ENCODE measurements at regions not wholly inside any gene's neighbourhood (a gene's known extent, or its start where the extent isn't known, plus 50 kb on each side); places are given as distances from the start of the nearest gene placed in this dataset.

GRCh38 chr6:105546754-105547153 lies 143.9 kb upstream of the PREP start:
- no peaks in the 10 kb centered on the region for H3K27me3 ChIP-seq
- no peaks in the 10 kb centered on the region for H3K9me3 ChIP-seq
- H3K27ac ChIP-seq = no peak overlapping the region
- in situ Hi-C loops (cut with MboI; ENCODE audit: low sequenced_read_pairs in 4 of 4) = no loop called here
- no peak for TF ChIP-seq CTCF (IDR thresholded peaks at IDR 0.05 in 4 of 5, conservative IDR thresholded peaks at IDR 0.05 in 1 of 5)
- H3K36me3 ChIP-seq = no peaks in the 10 kb centered on the region
- intact Hi-C loops (cut with DNase I; ENCODE audit: low total_unique reads) = no loop called here
- H3K4me1 ChIP-seq = no peaks in the 10 kb centered on the region
- no peak for ATAC-seq
- no peak overlapping the region for H3K4me3 ChIP-seq
- no peak for DNase-seq

GRCh38 chr6:105545947-105546731 lies 143.3 kb upstream of the PREP start:
- Histone ChIP-seq H3K36me3 (no peaks in the 10 kb centered on the region), H3K9me3 (no peaks in the 10 kb centered on the region), H3K27me3 (no peaks in the 10 kb centered on the region), H3K4me1 (no peaks in the 10 kb centered on the region), H3K27ac (no peak overlapping the region), H3K4me3 (no peak overlapping the region)
- no peak for ATAC-seq
- TF ChIP-seq POLR2A (IDR thresholded peaks at IDR 0.05) (no peak), CTCF (IDR thresholded peaks at IDR 0.05 in 4 of 5, conservative IDR thresholded peaks at IDR 0.05 in 1 of 5) (no peak)
- intact Hi-C loops (cut with DNase I; ENCODE audit: low total_unique reads) = no loop called here
- DNase-seq = no peak
- in situ Hi-C loops (cut with MboI; ENCODE audit: low sequenced_read_pairs in 4 of 4) = no loop called here

- in situ Hi-C loops (cut with MboI; ENCODE audit: low sequenced_read_pairs in 4 of 4) = no loop called here
- TF ChIP-seq CTCF (IDR thresholded peaks at IDR 0.05 in 4 of 5, conservative IDR thresholded peaks at IDR 0.05 in 1 of 5) (no peak), POLR2A (IDR thresholded peaks at IDR 0.05) (no peak)
- DNase-seq (no peak), ATAC-seq (no peak)
- Histone ChIP-seq H3K9me3 (no peaks in the 10 kb centered on the region), H3K4me3 (no peak overlapping the region), H3K27me3 (no peaks in the 10 kb centered on the region), H3K4me1 (no peaks in the 10 kb centered on the region), H3K36me3 (no peaks in the 10 kb centered on the region), H3K27ac (no peak overlapping the region)
- intact Hi-C loops (cut with DNase I; ENCODE audit: low total_unique reads) = no loop called here
Observed at GRCh38 chr6:105545228-105545920, 142.5 kb upstream of the PREP start.

- no peak overlapping the region for H3K4me3 ChIP-seq
- ATAC-seq = no peak
- H3K27me3 ChIP-seq = no peaks in the 10 kb centered on the region
- H3K4me1 ChIP-seq = no peaks in the 10 kb centered on the region
- no peaks in the 10 kb centered on the region for H3K36me3 ChIP-seq
- TF ChIP-seq CTCF (IDR thresholded peaks at IDR 0.05 in 4 of 5, conservative IDR thresholded peaks at IDR 0.05 in 1 of 5) = no peak
- no peak for TF ChIP-seq POLR2A (IDR thresholded peaks at IDR 0.05)
- H3K9me3 ChIP-seq = no peaks in the 10 kb centered on the region
- intact Hi-C loops (cut with DNase I; ENCODE audit: low total_unique reads) = no loop called here
- in situ Hi-C loops (cut with MboI; ENCODE audit: low sequenced_read_pairs in 4 of 4) = no loop called here
- H3K27ac ChIP-seq = no peak overlapping the region
- DNase-seq = no peak
Observed at GRCh38 chr6:105539911-105540310, 137.0 kb upstream of the PREP start.

All from gastrocnemius medialis (tissue), 4 donors.